Activated CD8-positive, alpha-beta T cell treated with anti-CD3 and anti-CD28 coated beads for 36 hours (primary cell): ENCODE measurements at regions not wholly inside any gene's neighbourhood (a gene's known extent, or its start where the extent isn't known, plus 50 kb on each side); places are given as distances from the start of the nearest gene placed in this dataset.

ENCODE experiments used
- ATAC-seq: fragments of 200-7000 bp; cut with Tn5 transposase; one replicate; pipeline ENCODE4 v1.10.0; 2021; ENCODE audit warnings: mild to moderate bottlenecking, moderate library complexity
- CTCF ChIA-PET: fragments of 350-600 bp; sonication (Branson Sonifier 250); formaldehyde crosslinking; loops from one replicate; lab custom pipeline; 2021; ENCODE audit warnings: antibody characterized with exemption; lab: Charles Lee
- POLR2A ChIA-PET: fragments of 350-600 bp; sonication (Branson Sonifier 250); formaldehyde crosslinking; loops from one replicate; lab custom pipeline; 2021; ENCODE audit warnings: antibody characterized with exemption; lab: Charles Lee
- DNase-seq: peaks from one replicate; pipeline ENCODE4 v3.0.0-alpha.2; 2020
- H3K27ac Mint-ChIP-seq: one replicate; pipeline ENCODE4 v1.8.0; 2021; ENCODE audit warnings: mild to moderate bottlenecking, mixed read lengths
- H3K27me3 Mint-ChIP-seq: one replicate; pipeline ENCODE4 v1.8.0; 2021; ENCODE audit warnings: mixed read lengths
- H3K36me3 Mint-ChIP-seq: one replicate; pipeline ENCODE4 v1.8.0; 2021; ENCODE audit warnings: low read depth, mixed read lengths
- H3K4me1 Mint-ChIP-seq: one replicate; pipeline ENCODE4 v1.8.0; 2021; ENCODE audit warnings: low read depth, mixed read lengths
- H3K4me3 Mint-ChIP-seq: one replicate; pipeline ENCODE4 v1.8.0; 2021; ENCODE audit warnings: mild to moderate bottlenecking, moderate library complexity, mixed read lengths
- H3K9me3 Mint-ChIP-seq: one replicate; pipeline ENCODE4 v1.8.0; 2021; ENCODE audit warnings: mixed read lengths
- intact Hi-C: fragments of 100-400 bp; cut with micrococcal nuclease; formaldehyde crosslinking; loops from one replicate; pipeline ENCODE4 v1.10.0; 2022
- TF ChIP-seq, protein P1 (sequence below): fragments of 200-600 bp; IDR thresholded peaks from one replicate; pipeline ENCODE4 v1.8.0; 2022; ENCODE audit warnings: antibody characterized with exemption, mild to moderate bottlenecking

DNA sequence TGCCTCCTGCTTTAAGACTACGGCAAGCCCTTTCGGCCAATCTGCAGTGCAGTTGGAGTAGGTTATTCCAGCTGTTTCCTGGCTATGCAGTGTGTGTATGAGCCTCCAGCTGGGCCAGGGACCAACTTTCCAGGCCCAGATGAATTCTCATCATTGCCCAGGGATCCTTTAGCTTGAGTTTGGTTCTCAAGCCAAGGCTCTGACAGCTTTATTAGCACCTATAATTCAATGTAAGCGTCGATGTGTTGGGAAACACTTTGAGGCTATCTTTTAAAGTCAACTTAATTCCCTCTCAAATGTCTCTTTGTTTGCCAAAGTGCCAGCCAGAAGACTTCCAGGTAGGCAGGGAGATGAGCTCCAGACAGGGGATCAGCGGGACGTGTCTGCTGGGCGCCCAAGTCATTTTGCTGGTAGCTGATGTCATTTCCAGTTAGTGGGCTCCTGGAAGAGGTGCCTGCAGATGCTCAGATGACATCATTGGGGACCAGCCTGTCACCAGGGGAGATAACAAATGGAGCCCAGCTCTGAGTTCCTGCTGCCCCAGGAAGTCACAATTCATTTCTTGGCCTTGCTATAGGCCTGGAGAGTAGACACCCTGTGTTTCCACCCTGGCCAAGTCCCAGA lies 520.4 kb downstream of the SOX6 start:
- no peak for ATAC-seq
- DNase-seq = no peak
- TF ChIP-seq, protein P1, sequence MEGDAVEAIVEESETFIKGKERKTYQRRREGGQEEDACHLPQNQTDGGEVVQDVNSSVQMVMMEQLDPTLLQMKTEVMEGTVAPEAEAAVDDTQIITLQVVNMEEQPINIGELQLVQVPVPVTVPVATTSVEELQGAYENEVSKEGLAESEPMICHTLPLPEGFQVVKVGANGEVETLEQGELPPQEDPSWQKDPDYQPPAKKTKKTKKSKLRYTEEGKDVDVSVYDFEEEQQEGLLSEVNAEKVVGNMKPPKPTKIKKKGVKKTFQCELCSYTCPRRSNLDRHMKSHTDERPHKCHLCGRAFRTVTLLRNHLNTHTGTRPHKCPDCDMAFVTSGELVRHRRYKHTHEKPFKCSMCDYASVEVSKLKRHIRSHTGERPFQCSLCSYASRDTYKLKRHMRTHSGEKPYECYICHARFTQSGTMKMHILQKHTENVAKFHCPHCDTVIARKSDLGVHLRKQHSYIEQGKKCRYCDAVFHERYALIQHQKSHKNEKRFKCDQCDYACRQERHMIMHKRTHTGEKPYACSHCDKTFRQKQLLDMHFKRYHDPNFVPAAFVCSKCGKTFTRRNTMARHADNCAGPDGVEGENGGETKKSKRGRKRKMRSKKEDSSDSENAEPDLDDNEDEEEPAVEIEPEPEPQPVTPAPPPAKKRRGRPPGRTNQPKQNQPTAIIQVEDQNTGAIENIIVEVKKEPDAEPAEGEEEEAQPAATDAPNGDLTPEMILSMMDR = no peak
- no peak overlapping the region for H3K4me3 Mint-ChIP-seq
- H3K27me3 Mint-ChIP-seq = no peaks in the 10 kb centered on the region
- no peak overlapping the region for H3K27ac Mint-ChIP-seq
- H3K36me3 Mint-ChIP-seq = no peaks in the 10 kb centered on the region
- ChIA-PET CTCF (interaction anchor here (1.0 kb wide), 1 partner anchor 15 kb away, joined by 4 read pairs; no protein-coding TSS in a partner anchor), POLR2A (no interaction called here)
- H3K9me3 Mint-ChIP-seq = no peaks in the 10 kb centered on the region
- no peaks in the 10 kb centered on the region for H3K4me1 Mint-ChIP-seq
- intact Hi-C loops = no loop called here

- no peaks in the 10 kb centered on the region for H3K9me3 Mint-ChIP-seq
- ChIA-PET CTCF (interaction anchor here (1.0 kb wide), 1 partner anchor 16 kb away, joined by 4 read pairs; no protein-coding TSS in a partner anchor), POLR2A (no interaction called here)
- no peak for DNase-seq
- no peak overlapping the region for H3K4me3 Mint-ChIP-seq
- H3K27ac Mint-ChIP-seq = no peak overlapping the region
- H3K36me3 Mint-ChIP-seq = no peaks in the 10 kb centered on the region
- no peak for ATAC-seq
- H3K4me1 Mint-ChIP-seq = no peaks in the 10 kb centered on the region
- TF ChIP-seq, protein P1 = no peak
- intact Hi-C loops = no loop called here
- no peaks in the 10 kb centered on the region for H3K27me3 Mint-ChIP-seq
These were observed 519.6 kb downstream of the SOX6 start for GRCh38 chr11:15836795-15837194.

- H3K27ac Mint-ChIP-seq = no peak overlapping the region
- no peaks in the 10 kb centered on the region for H3K27me3 Mint-ChIP-seq
- ATAC-seq = no peak
- no peaks in the 10 kb centered on the region for H3K4me1 Mint-ChIP-seq
- intact Hi-C loops = no loop called here
- H3K4me3 Mint-ChIP-seq = no peak overlapping the region
- no peaks in the 10 kb centered on the region for H3K36me3 Mint-ChIP-seq
- ChIA-PET POLR2A (no interaction called here), CTCF (no interaction called here)
- TF ChIP-seq, protein P1 = no peak
- no peaks in the 10 kb centered on the region for H3K9me3 Mint-ChIP-seq
- DNase-seq = no peak
These were observed 518.4 kb downstream of the SOX6 start for GRCh38 chr11:15837901-15838489.

GRCh38 chr11:15839061-15839460 lies 517.3 kb downstream of the SOX6 start:
- POLR2A ChIA-PET = no interaction called here
- ATAC-seq (no peak), DNase-seq (no peak)
- no peaks in the 10 kb centered on the region for H3K9me3 Mint-ChIP-seq
- TF ChIP-seq, protein P1 = no peak
- H3K36me3 Mint-ChIP-seq = no peaks in the 10 kb centered on the region
- H3K27ac Mint-ChIP-seq = no peak overlapping the region
- CTCF ChIA-PET = no interaction called here
- no peaks in the 10 kb centered on the region for H3K27me3 Mint-ChIP-seq
- H3K4me3 Mint-ChIP-seq = no peak overlapping the region
- no peaks in the 10 kb centered on the region for H3K4me1 Mint-ChIP-seq
- intact Hi-C loops = no loop called here

- Mint-ChIP-seq H3K27me3 (no peaks in the 10 kb centered on the region), H3K4me1 (no peaks in the 10 kb centered on the region), H3K27ac (no peak overlapping the region), H3K36me3 (no peaks in the 10 kb centered on the region), H3K9me3 (no peaks in the 10 kb centered on the region), H3K4me3 (no peak overlapping the region)
- POLR2A ChIA-PET = no interaction called here
- TF ChIP-seq, protein P1 = no peak
- DNase-seq (no peak), ATAC-seq (no peak)
- CTCF ChIA-PET = interaction anchor here (1.0 kb wide), 1 partner anchor 21 kb away, joined by 3 read pairs; no protein-coding TSS in a partner anchor
- intact Hi-C loops = no loop called here
These were observed 515.4 kb downstream of the SOX6 start for GRCh38 chr11:15840966-15841365.
